GM18907 (cell line): ENCODE measurements at regions not wholly inside any gene's neighbourhood (a gene's known extent, or its start where the extent isn't known, plus 50 kb on each side); places are given as distances from the start of the nearest gene placed in this dataset.
"Not testable (repeated sequence)": the region's sequence is repeated elsewhere in the genome, so short reads cannot be mapped to it uniquely, and the experiment has no call there.

Source experiments
- ATAC-seq: cut with Tn5 transposase; IDR thresholded peaks from one replicate; pipeline ENCODE4 v1.9.1; 2021; ENCODE audit warnings: mild to moderate bottlenecking, moderate library complexity; ENCODE audit not compliant: unreplicated experiment

DNA sequence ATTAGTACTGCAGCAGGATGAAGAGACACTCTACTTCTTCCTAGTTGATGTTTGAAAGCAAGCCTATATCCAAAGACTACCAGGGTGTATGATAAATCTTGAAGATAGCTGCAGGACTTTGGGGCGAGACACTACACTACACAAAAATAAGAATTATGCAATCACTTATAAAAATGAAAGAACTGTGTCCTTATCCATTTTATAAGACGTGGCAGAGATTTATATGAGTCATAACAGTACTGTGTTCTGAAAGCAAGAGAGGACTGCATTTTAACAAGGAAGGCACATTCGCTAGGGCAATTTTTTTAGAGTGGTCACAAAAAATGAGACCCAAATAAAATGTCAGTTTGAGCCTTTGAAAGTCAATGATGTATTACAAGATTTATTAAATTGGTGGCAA lies 617.0 kb upstream of the LINC00305 start:
- ATAC-seq = no peak

DNA sequence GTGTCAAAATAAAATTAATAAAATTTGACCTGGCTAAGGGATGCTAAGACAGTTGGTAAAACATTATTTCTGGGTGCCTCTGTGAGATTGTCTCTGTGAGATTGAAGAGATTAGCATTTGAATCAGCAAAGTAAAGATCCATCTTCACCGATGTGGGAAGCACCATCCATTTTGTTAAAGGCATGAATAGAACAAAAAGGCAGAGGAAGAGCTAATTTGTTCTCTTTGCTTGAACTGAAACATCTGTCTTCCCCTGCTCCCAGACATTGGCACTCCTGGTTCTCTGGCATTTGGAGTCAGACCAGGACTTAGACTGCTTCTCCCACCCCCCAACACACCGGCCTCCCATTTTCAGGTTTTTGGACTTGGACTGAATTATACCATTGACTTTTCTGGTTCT lies 603.8 kb upstream of the LINC00305 start:
- no peak for ATAC-seq

DNA sequence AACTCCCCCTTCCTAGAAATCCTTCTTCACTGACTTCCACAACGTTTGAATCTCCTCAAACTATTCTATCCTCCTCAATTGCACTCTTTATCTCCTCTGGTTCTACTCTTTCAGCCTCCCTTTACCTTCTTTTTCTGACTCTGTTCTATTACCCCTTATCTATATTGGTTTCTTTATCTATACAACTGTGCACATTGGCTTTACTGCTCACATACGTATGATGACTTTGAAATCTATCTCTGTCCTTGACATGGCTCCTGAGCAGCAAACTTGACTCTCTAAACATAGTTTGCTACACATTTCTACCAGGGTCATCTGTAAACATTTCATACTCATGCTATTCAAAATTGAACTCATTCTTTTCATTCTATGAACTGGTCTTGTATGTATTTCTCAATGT lies 601.0 kb upstream of the LINC00305 start:
- ATAC-seq = no peak

DNA sequence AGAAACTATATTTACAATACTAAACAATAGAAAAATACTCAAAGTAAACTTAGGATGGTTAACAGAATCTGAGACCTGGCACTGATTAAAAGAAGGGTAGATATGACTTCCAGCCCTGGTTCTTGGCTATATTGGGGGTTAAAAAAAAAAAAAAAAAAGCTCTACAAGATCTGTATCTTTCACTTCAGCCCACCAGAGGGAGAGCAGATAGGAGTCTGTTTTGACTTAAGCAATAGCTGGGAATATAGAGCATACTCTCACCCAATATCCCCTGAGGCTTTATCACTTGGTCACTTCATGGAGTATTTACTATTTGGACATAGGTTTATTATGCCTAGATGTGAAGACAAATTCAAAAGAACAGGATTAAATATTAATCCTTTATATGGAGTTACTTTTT lies 598.9 kb upstream of the LINC00305 start:
- ATAC-seq = no peak

DNA sequence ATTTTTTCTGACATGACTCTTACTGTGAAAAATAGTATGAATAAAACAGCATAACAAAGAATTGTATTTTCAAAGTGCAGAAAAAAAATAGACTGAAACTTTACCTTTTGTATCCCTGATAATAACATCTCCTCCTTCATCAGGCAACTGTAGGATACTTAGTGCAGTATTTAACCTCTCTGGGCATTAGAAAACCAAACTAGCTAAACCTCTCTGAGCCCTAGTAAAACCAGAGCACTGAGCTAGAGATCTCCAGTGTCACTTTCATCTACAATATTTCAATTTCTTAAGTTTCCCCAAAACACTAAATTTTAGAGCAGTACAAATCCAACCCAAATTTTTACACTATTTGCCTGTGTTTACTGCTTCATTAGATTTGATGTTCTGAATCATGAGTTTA lies 594.0 kb upstream of the LINC00305 start:
- ATAC-seq = no peak

DNA sequence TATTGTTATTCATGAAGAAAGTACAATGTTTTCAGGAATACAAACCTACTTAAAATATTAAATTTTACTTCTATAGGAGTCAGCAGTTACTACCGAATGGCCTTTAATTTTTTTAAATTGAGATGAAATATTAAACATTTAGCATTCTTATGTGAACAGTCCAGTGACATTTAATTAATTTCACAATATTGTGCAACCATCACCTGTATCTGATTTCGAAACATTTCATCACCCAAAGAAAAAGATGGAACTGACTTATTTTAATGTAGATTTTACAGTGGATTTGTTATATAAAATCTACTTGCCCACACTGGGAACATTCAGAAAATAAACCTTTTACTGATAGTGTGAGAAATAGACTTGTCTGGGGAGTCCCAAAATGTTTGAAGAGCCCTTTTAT lies 585.2 kb upstream of the LINC00305 start:
- no peak for ATAC-seq

DNA sequence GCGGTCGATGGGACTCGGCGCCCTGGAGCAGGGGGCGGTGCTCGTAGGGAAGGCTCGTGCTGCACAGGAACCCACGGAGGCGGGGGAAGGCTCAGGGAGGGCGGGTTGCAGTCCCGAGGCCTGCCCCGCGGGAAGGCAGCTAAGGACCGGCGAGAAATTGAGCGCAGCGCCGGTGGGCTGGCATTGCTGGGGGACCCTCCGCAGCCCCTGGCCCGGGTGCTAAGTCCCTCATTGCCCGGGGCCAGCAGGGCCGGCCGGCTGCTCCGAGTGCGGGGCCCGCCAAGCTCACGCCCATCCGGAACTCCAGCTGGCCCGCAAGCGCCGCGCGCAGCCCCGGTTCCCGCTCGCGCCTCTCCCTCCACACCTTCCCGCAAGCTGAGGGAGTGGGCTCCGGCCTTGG lies 576.8 kb upstream of the LINC00305 start:
- ATAC-seq = not testable (repeated sequence)

DNA sequence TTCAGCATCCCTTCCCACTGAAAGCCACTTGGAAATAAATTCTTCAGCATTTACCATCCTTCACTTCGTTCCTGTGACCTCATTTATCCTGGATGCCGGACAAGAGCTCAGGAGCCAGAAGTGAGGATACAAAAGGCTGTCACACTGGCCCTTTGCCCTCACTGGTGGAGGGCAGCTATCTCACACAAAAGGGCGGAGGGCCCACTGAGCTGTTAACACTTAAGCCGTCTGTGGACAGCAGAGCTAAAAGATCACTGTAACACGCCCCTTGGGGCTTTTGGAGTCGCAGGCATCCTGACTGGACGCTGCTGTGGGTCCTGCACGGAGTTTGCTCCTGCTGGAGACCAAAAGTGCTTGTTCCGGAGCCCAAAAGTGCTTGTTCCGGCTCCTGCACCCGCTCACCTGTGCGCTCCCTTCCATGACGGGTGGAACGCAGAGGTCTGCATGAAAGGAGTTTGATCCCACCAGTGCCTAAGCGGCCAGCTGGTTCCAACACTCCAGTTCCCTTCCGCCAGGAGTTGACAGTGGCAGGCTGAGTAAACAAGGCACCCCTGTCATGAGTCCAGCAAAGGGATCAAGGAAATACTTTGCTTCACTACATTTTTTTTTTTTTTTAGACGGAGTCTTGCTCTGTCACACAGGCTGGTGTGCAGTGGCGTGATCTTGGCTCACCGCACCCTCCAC lies 572.0 kb upstream of the LINC00305 start:
- ATAC-seq = no peak

DNA sequence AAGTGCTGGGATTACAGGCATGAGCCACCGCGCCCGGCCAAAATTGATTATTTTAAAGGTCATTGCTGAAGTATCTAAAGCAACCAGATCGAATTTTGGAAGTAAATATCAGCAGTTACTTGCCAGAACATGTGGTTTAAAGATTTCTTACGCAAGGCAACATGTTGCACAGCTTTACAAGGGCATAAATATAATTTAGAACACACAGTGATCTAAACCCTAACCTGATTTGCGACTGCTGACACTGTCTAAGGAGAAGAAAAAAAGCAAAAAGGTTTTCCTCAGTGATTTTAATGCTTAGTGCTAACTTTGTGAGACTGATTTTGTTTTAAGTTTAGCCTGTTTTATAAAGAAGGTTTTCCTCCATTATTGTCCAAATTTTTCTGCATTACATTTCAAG lies 569.9 kb upstream of the LINC00305 start:
- no peak for ATAC-seq

DNA sequence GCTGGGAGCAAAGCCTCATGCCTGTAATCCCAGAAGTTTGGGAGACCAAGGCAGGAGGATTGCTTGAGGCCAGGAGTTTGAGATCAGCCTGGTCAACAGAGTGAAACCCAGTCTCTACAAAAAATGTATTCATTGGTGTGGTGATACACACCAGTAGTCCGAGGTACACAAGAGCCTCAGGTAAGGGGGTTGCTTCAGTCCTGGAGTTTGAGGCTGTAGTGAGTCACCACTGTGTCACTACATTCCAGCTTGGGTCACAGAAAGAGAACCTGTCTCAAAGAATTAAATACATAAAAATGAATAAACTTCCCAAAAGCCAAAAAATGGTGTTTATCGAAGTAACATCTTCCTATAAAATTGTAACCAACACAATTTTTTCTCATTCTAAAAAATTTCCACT lies 568.1 kb upstream of the LINC00305 start:
- ATAC-seq = no peak

DNA sequence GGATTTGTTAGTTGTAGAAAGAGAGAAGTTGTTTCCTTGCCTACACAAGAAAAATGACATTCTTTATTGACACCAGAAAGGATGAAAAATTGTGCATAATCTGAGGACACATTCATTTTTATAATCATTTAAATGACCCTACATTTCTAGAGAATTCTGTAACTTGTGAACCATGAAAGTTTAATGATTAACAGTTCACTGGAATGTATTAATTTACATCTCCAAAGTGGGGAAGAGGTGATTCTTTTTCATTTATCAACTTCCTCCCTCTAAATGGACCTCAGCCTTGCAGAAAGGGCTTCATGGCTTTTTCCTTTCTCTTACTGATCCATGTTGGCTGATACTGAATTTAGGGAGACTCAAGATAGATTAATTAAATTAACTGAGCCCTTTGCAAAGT lies 565.2 kb upstream of the LINC00305 start:
- ATAC-seq = no peak

DNA sequence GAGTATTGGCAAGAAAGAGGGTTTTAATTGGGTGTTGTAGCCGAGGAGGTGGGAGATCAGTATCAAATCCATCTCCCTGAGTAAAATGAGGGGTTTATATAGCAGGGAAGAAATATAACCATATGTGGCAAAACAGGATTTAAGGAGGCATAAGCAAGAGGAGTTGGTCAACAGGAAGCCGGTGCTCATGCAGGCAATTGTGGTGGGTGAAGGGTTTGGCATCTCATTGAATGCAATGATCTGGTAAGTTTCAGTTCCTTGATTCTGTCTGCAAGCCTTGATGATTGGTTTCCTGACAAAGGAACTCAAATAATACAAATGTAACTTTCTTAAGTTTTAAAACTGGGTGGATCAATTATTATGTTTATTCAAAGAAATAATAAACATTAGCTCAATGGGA lies 564.4 kb upstream of the LINC00305 start:
- peak; percentile 99 for ATAC-seq

DNA sequence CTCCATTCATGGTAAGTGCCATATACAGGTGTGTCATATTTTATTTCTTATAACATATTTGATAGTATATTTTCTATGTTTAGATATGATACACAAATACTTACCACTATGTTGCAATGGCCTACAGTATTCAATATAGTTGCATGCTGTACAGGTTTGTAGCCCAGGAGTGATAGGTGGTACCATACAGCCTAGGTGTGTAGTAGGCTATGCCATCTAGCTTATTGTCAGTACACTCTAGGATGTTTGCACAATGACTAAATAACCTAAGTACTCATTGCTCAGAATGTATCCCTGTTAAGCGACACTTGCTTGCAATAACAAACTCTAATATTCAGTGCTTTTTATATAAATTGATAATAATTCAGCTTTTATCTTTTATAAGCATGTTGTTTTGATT lies 563.1 kb upstream of the LINC00305 start:
- no peak for ATAC-seq

DNA sequence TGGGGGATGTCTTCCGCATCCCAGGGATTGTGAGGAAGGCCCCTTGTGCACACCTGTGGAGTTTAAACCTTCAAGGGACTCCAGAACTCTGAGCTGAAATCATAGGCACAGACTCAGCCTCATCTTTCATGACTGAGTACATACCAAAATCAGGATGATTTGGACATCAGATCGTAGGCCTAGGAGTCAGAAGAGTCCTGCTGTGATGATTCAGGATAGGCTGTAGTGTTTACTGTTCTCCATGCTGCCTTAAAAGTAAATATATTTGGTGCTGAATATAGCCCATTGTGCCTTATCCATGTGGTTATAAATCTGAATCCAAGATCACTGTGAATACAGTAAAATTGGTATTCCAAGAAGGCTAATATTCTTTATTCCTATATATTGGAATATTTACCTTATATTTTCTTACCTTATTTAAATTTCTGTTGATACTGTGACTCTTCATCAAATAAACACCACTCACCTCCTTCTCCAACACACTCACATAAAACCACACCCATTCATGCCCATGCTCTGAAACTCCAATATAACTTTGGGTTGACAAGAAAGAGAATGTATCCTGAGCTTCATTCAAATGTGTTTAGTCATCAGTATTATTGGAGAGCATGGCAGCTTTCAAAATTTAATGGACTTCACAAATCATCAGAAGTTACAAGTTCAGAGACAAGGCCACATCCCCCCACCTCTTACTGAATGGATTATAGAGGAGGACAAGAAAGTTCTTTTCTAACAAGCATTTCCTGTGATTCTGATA lies 561.4 kb upstream of the LINC00305 start:
- no peak for ATAC-seq

DNA sequence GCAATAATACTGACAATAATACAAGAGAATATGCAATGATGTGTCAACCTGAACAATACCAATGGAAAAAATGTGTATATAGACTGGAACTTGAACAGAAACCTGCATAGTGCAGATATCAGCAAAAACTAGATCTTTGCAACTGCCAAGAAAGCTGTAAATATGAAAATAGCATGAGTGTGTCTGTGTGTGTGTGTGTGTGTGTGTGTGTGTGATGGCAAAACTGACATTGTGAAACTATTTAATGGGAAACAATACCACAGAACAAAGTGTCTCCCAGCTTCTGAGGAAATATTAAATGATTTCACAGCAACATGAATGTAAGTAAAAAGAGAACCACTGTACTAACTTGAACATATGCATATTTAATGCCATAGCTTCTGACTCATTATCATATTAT lies 558.2 kb upstream of the LINC00305 start:
- ATAC-seq = no peak

DNA sequence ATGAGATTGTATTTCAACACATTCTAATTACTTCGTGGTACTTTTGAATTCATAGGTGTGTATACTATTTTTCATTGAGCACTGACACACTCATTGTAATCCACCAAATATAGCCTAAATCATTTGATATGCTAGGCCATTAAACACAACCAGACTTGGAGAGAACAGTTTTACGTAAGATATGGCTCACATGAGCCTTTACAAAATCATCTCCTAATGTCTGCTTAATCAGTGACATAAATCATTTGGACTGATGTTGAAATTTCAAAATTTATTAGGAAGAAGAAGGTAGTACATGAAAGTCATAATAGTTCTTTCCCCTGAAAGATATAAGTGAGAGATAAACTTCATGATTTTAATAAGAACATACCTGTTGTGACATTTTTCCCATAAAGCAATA lies 550.2 kb upstream of the LINC00305 start:
- ATAC-seq = no peak

DNA sequence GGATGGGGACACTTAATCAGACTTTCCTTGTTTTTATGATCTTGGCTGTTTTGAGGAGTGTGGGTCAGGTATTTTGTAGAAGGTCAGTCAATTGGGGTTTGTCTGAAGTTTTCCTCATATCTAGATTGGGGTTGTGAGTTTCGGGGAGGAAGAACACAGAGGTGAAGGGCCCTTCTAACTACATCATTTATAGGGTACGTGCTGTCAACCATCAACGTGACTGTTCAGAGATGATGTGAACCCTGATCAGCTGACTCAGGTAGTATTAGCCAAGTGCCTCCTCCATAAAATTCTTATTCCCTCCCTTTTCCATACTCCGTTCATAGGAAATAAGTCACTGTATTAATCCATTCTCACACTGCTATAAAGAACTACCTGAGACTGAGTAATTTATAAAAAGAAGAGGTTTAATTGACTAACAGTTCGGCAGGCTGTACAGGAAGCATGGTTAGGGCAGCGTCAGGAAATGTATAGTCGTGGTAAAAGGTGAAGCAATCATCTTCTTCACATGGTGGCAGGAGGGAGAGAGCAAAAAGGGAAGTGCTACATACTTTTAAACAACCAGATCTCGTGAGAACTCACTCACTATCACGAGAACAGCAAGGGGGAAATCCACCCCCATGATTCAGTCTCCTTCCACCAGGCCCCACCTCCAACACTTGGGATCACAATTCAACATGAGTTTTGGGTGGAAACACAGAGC lies 547.1 kb upstream of the LINC00305 start:
- ATAC-seq = no peak

DNA sequence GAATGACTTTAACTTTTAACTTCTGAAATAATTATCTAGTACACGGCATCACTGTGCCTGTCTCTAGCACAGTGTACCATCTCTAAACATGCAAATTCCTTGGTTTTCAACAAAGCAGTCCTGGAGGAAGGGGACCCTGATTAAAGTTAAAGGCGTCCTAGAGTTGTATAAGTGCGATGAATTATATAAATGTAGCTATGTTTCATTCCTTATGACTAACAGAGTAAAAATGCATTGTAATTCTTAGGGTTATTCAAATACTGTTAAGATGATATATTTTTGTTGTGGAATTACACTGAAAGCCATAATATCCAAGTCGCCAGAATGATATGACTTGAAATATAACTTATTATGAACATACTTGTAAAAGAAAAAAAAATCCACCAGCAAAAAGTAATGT lies 544.9 kb upstream of the LINC00305 start:
- no peak for ATAC-seq

DNA sequence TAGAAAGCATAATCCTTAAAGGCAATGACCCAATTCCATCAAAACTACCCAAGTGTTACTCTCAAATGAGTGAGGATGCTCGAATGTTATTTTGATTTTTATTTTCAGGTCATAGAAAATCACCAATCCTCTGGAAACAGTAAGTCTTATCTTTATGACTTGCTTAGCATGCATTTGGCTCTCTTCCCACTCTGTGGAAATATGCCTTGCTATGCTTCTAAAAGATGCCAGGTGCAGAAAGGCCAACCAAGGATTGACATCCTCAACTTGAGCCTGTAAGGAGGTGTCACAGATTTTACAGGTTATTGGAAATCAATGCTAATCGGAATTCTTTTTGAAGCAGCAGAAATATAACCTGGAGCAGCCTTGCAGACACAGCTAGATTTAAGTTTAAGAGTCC lies 543.9 kb upstream of the LINC00305 start:
- no peak for ATAC-seq

DNA sequence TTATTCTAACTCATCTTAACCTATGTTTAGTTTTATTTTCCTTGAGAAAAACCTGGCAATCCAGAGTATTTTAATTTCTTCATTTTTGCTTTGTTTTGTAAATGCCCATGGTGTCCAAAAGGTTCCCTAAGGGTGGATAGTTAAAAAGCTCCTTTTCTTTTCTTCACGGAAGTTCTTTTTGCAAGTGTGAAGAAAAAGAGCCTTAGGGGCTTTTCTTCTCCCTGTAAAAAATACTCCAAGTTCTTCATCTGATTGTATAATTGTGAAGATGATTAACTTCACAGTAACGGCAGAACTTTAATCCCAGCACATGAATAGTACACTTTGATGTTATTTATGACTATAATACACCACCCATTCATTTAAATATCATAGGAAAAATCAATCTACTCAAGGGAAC lies 530.2 kb upstream of the LINC00305 start:
- ATAC-seq = no peak

DNA sequence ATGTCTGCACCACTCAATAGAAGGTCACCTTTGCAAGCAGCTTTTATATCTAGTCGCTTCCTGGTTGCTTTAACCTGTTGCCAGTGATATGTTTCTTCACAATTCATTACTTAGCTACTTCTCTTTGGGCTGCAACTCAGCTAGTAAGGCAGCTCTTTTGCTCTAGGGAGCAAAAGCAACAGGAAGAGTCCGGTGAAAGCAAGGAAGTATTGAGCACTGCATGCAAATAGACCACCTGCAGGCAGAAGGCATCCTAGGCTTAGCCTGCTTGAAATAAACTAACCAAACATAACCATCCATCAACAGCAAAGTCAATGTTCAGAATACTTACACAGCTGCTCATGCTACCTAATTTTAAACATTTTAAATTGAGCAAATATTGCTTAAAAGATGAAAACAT lies 529.2 kb upstream of the LINC00305 start:
- ATAC-seq = no peak

DNA sequence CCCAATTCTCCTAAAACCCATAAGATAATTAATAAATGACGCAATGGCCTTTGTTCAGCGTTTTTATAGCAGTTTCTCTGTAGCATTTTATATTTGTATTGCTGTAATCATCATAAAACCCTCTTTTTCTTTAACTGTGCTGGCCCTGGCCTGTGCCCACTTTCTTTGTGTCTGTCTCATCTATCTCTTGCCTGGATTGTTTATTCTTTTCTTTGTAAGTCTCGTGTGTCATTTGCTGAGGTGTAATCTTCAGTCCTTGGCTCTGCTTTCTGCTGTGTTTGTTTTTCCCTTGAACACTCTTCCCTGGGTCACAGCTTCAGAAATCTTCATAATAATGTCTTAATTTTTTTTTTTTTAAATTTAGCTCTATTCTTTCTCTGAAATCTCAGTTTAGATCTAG lies 525.8 kb upstream of the LINC00305 start:
- no peak for ATAC-seq
